Glutamatergic neuron (in vitro differentiated cells): ENCODE measurements at regions not wholly inside any gene's neighbourhood (a gene's known extent, or its start where the extent isn't known, plus 50 kb on each side); places are given as distances from the start of the nearest gene placed in this dataset.

Experiments
- DNase-seq: peaks from one replicate; pipeline ENCODE4 v3.0.0; 2022
- H3K27ac Mint-ChIP-seq: one replicate; pipeline ENCODE4 v1.8.0; 2020; ENCODE audit warnings: mild to moderate bottlenecking, mixed read lengths, inconsistent platforms; ENCODE audit not compliant: unreplicated experiment
- H3K27me3 Mint-ChIP-seq: one replicate; pipeline ENCODE4 v1.8.0; 2020; ENCODE audit warnings: mild to moderate bottlenecking, moderate library complexity, mixed read lengths, inconsistent platforms; ENCODE audit not compliant: unreplicated experiment
- H3K36me3 Mint-ChIP-seq: one replicate; pipeline ENCODE4 v1.8.0; 2020; ENCODE audit warnings: mild to moderate bottlenecking, mixed read lengths, inconsistent platforms; ENCODE audit not compliant: unreplicated experiment
- H3K4me1 Mint-ChIP-seq: one replicate; pipeline ENCODE4 v1.8.0; 2020; ENCODE audit warnings: mild to moderate bottlenecking, low read depth, mixed read lengths, inconsistent platforms; ENCODE audit not compliant: unreplicated experiment
- H3K4me3 Mint-ChIP-seq: one replicate; pipeline ENCODE4 v1.8.0; 2020; ENCODE audit warnings: mild to moderate bottlenecking, mixed read lengths, inconsistent platforms; ENCODE audit not compliant: unreplicated experiment
- H3K9me3 Mint-ChIP-seq: one replicate; pipeline ENCODE4 v1.8.0; 2020; ENCODE audit warnings: mild to moderate bottlenecking, moderate library complexity, mixed read lengths, inconsistent platforms; ENCODE audit not compliant: unreplicated experiment
- TF ChIP-seq, protein P1 (sequence below): fragments of 200-600 bp; sonication (generic); IDR thresholded peaks from one replicate; pipeline ENCODE4 v1.5.0; 2021; ENCODE audit not compliant: partially characterized antibody, unreplicated experiment

DNA sequence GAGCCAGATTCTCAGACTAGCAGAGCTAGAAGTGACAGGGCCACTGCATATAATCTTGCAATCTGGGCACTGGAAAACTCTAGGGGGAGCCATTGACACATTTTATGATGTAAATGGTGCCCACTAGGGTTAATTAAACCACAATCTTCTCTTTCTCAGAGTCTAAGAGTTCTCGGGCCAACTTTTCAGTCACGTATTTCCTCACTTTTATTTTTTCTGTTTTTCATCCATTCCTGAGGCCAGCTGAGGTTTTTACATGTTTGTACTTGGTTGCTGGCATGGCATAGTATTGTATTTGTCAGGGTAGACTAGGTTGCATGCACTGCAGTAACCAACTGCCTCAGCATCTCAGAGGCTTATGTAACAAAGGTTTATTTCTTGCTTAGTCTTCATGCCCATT is 138.2 kb downstream of the ZNF326 start:
- Mint-ChIP-seq H3K27ac (no peak overlapping the region), H3K4me3 (no peak overlapping the region)

DNA sequence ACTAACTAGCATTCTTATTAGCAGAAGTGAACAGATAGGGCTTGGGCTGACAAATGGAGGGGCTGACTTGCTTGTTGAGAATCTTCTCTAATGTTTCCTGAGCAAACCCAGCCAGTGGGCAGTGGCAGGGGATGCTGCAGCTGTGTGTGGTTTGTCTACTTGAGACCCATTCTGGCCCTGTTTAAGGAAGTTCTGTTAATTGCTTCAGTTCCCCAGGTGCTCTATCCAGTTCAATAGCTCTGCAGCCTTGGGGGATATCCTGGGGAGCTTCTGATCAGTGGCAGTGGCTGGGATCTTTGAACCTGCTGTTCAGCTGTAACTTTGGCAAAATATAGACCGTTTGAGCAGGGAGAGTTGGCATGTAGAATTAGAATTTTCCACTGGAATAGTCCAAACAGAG is 137.4 kb downstream of the ZNF326 start:
- Mint-ChIP-seq H3K9me3 (no peaks in the 10 kb centered on the region), H3K4me1 (peaks cover 14% of the 10 kb centered on the region), H3K36me3 (peaks cover 4% of the 10 kb centered on the region), H3K27me3 (no peaks in the 10 kb centered on the region), H3K4me3 (no peak overlapping the region), H3K27ac (no peak overlapping the region)
- TF ChIP-seq, protein P1, sequence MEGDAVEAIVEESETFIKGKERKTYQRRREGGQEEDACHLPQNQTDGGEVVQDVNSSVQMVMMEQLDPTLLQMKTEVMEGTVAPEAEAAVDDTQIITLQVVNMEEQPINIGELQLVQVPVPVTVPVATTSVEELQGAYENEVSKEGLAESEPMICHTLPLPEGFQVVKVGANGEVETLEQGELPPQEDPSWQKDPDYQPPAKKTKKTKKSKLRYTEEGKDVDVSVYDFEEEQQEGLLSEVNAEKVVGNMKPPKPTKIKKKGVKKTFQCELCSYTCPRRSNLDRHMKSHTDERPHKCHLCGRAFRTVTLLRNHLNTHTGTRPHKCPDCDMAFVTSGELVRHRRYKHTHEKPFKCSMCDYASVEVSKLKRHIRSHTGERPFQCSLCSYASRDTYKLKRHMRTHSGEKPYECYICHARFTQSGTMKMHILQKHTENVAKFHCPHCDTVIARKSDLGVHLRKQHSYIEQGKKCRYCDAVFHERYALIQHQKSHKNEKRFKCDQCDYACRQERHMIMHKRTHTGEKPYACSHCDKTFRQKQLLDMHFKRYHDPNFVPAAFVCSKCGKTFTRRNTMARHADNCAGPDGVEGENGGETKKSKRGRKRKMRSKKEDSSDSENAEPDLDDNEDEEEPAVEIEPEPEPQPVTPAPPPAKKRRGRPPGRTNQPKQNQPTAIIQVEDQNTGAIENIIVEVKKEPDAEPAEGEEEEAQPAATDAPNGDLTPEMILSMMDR: no peak
- no peak for DNase-seq

More for the DNA sequence above, 138.2 kb downstream of the ZNF326 start:
- TF ChIP-seq, protein P1: peak; percentile 57
- DNase-seq: no peak
- H3K9me3 Mint-ChIP-seq: no peaks in the 10 kb centered on the region
- H3K36me3 Mint-ChIP-seq: peaks cover 7% of the 10 kb centered on the region
- H3K27me3 Mint-ChIP-seq: no peaks in the 10 kb centered on the region
- peaks cover 14% of the 10 kb centered on the region for H3K4me1 Mint-ChIP-seq

DNA sequence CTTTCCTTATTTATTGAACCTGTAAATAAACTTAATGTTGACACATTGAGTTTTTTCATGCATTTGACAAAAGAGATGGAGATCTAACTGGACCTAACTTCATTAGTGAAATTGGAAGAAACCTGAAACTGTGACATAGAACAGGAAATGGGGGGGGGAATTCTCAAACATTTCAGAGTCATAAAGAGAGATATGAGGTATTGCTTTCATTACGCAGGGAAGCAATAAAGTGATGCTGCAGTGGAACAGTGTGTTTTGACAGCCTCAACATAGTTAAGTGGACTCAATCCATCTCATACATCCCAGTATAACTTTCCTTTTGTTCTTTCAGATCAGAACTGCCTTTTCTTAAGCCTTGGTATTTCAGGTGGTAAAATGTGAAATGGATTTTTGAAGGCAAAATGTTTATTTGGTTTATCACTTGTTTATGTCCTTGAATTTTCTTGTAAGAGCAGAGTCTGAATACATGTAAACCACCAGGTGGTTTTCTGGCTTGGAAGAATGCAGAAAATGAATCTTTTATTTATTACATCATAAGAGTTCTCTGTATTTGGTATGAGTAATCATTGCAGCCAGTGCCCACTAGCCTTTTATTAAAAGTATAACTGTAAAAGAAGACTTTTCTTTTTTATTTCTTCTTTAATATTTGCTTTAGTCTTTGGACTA is 132.5 kb downstream of the ZNF326 start:
- H3K36me3 Mint-ChIP-seq: no peaks in the 10 kb centered on the region
- H3K27ac Mint-ChIP-seq: no peak overlapping the region
- H3K9me3 Mint-ChIP-seq: no peaks in the 10 kb centered on the region
- TF ChIP-seq, protein P1: no peak
- no peak for DNase-seq
- no peaks in the 10 kb centered on the region for H3K27me3 Mint-ChIP-seq
- no peak overlapping the region for H3K4me3 Mint-ChIP-seq
- peaks cover 7% of the 10 kb centered on the region for H3K4me1 Mint-ChIP-seq

DNA sequence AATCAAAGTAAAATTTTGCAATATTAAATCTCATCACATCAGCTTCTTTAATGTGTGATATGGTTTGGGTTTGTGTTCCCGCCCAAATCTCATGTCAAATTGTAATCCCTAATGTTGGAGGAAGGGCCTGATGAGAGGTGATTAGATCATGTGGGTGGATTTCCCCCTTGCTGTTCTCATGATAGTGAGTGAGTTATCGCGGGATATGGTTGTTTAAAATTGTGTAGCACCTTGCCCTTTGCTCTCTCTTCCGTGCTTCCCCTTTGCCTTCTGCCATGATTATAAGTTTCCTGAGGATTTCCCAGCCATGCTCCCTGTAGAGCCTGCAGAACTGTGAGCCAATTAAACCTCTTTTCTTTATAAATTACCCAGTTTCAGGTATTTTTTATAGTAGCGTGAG is 131.9 kb downstream of the ZNF326 start:
- no peak for DNase-seq
- no peaks in the 10 kb centered on the region for H3K9me3 Mint-ChIP-seq
- H3K27me3 Mint-ChIP-seq: no peaks in the 10 kb centered on the region
- H3K36me3 Mint-ChIP-seq: no peaks in the 10 kb centered on the region
- TF ChIP-seq, protein P1: no peak
- H3K4me3 Mint-ChIP-seq: no peak overlapping the region
- H3K27ac Mint-ChIP-seq: no peak overlapping the region
- peaks cover 7% of the 10 kb centered on the region for H3K4me1 Mint-ChIP-seq

DNA sequence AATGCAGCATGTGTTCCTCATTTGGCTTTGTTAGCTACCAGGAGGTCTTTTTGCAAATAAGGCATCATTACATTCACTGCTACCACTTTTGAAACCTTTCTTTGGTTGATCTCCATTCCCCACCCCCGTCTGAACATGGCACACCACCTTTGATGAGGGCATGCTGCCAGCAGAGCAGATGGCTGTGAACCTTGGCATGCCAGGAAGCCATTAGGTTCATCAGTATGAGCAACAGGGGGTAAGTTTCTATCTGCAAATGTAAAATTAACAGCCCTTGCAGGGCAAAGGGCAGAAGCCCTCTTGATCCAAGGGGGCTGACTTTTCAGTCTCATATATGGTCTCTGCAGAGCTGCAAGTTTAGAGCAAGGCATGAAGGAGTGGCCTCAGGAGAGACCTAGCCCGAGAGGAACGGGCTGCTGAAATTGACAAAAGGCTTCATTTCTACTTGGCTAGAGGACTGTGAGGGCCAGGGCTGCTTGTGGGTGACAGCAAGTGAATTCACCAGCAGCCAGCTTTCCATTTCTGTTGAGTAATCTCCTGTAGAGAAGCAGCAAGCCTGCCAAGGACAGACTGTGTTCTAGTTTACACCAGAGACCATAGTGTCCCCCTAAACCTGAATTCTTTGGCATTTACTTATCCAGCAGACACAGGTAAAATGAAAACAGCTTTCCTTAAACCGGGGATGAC is 127.9 kb downstream of the ZNF326 start:
- TF ChIP-seq, protein P1: no peak

More for the DNA sequence above, 127.9 kb downstream of the ZNF326 start:
- Mint-ChIP-seq H3K4me3 (no peak overlapping the region), H3K27ac (no peak overlapping the region), H3K36me3 (peaks cover 16% of the 10 kb centered on the region), H3K4me1 (peaks cover 2% of the 10 kb centered on the region), H3K27me3 (peaks cover 3% of the 10 kb centered on the region), H3K9me3 (no peaks in the 10 kb centered on the region)
- DNase-seq: no peak
